LoVo (cell line): ENCODE measurements at regions not wholly inside any gene's neighbourhood (a gene's known extent, or its start where the extent isn't known, plus 50 kb on each side); places are given as distances from the start of the nearest gene placed in this dataset.

Experiments used
- DNase-seq: peaks from one replicate; pipeline ENCODE4 v3.0.0-alpha.2; 2016; ENCODE audit warnings: low spot score

- no peak for DNase-seq
These were observed 170.4 kb downstream of the RSL24D1 start for GRCh38 chr15:55026381-55026780.

GRCh38 chr15:55017635-55018034 lies 179.1 kb downstream of the RSL24D1 start:
- no peak for DNase-seq

GRCh38 chr15:55016225-55016624 lies 180.5 kb downstream of the RSL24D1 start:
- no peak for DNase-seq

- no peak for DNase-seq
These were observed 181.7 kb downstream of the RSL24D1 start for GRCh38 chr15:55015093-55015445.

GRCh38 chr15:55014391-55015092 lies 182.2 kb downstream of the RSL24D1 start:
- DNase-seq: no peak

- no peak for DNase-seq
These were observed 188.3 kb downstream of the RSL24D1 start for GRCh38 chr15:55008421-55008820.

- no peak for DNase-seq
These were observed 189.2 kb downstream of the RSL24D1 start for GRCh38 chr15:55007561-55007960.

GRCh38 chr15:55005679-55006078 lies 191.1 kb downstream of the RSL24D1 start:
- DNase-seq: no peak

GRCh38 chr15:55003965-55004873 lies 192.5 kb downstream of the RSL24D1 start:
- no peak for DNase-seq

- DNase-seq: no peak
These were observed 198.1 kb downstream of the RSL24D1 start for GRCh38 chr15:54998661-54999060.

- no peak for DNase-seq
These were observed 205.9 kb downstream of the RSL24D1 start for GRCh38 chr15:54990793-54991192.

GRCh38 chr15:54987881-54988280 lies 208.9 kb downstream of the RSL24D1 start:
- no peak for DNase-seq

GRCh38 chr15:54979964-54980363 lies 216.8 kb downstream of the RSL24D1 start:
- no peak for DNase-seq

GRCh38 chr15:54962637-54963036 lies 234.1 kb downstream of the RSL24D1 start:
- no peak for DNase-seq

GRCh38 chr15:54960266-54960665 lies 236.5 kb downstream of the RSL24D1 start:
- no peak for DNase-seq

- DNase-seq: no peak
These were observed 255.3 kb downstream of the RSL24D1 start for GRCh38 chr15:54941417-54941816.

GRCh38 chr15:54917312-54917711 lies 279.4 kb downstream of the RSL24D1 start:
- no peak for DNase-seq

- no peak for DNase-seq
These were observed 281.4 kb downstream of the RSL24D1 start for GRCh38 chr15:54915380-54915779.

GRCh38 chr15:54884312-54884711 lies 312.4 kb downstream of the RSL24D1 start:
- DNase-seq: no peak

GRCh38 chr15:54859982-54860381 lies 336.8 kb downstream of the RSL24D1 start:
- DNase-seq: no peak

GRCh38 chr15:54854667-54855066 lies 342.1 kb downstream of the RSL24D1 start:
- no peak for DNase-seq

- no peak for DNase-seq
These were observed 346.6 kb downstream of the RSL24D1 start for GRCh38 chr15:54850101-54850500.

GRCh38 chr15:54843006-54843405 lies 353.7 kb downstream of the RSL24D1 start:
- no peak for DNase-seq
